GM21723 (cell line): ENCODE measurements at regions not wholly inside any gene's neighbourhood (a gene's known extent, or its start where the extent isn't known, plus 50 kb on each side); places are given as distances from the start of the nearest gene placed in this dataset.
"Not testable (repeated sequence)": the region's sequence is repeated elsewhere in the genome, so short reads cannot be mapped to it uniquely, and the experiment has no call there.

Experiments used
- ATAC-seq: cut with Tn5 transposase; IDR thresholded peaks from one replicate; pipeline ENCODE4 v1.9.1; 2021; ENCODE audit warnings: mild to moderate bottlenecking, moderate library complexity; ENCODE audit not compliant: unreplicated experiment

- ATAC-seq: no peak
These were observed 133.0 kb upstream of the MYT1L start for GRCh38 chr2:2464094-2464493.

DNA sequence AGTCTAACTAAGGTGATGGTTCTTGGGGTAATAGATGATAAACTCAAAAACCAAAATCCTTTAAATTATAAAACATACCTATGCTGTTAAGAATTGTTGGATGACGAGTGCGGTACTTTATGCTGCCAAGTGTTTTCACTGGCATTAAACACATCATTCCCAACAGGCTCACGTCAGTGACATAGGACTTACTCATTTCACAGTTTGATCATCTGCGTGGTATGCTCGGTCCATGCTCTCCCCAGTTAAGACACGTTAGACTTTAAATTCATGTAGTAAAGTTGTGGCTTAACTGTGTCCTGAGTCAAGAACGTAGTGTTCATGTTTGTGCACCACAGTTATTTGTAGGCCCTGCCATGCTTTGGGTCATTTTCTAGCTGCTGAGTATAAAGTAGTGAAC, 125.6 kb upstream of the MYT1L start:
- no peak for ATAC-seq

- ATAC-seq: no peak
These were observed 124.1 kb upstream of the MYT1L start for GRCh38 chr2:2455151-2455550.

DNA sequence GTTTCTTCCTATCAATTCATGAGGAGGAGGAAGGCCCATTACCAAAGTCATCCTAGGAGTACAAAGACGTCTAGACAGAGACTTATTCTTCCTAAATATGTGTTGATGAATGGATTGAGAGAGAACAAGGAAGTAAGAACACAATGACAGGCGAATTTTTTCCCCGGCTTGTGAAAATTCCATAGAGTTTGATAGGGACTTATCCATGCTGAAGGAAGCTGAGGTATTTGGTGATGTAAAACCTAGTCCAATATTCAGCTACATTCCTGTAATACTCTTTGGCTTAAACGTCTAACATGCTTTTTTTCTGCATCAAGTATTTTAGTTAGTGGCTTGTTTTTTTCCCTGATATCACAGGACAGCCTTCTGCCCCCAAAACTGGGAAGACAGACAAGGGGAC, 121.9 kb upstream of the MYT1L start:
- no peak for ATAC-seq

- not testable (repeated sequence) for ATAC-seq
These were observed 120.2 kb upstream of the MYT1L start for GRCh38 chr2:2451275-2451674.

DNA sequence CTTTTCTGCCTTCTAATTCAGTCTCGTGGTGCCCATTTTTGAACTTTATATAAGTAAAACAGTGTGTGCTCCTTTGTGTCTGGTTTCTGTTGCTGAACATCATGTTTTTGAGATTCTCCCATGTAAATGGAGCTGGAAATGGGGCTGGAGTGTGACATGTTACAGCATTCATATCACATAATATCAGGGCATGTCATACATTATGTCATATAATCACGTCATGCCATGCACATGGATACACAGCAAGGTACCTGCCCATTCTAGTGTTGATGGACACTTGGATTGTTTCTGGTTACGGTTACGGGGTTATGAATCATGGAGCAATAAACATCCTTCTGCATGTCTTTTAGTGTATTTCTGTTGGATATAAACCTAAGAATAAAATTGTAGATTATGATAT, 117.1 kb upstream of the MYT1L start:
- no peak for ATAC-seq

GRCh38 chr2:2422621-2423020, 91.5 kb upstream of the MYT1L start:
- no peak for ATAC-seq

- ATAC-seq: no peak
These were observed 82.5 kb upstream of the MYT1L start for GRCh38 chr2:2413525-2413924.

DNA sequence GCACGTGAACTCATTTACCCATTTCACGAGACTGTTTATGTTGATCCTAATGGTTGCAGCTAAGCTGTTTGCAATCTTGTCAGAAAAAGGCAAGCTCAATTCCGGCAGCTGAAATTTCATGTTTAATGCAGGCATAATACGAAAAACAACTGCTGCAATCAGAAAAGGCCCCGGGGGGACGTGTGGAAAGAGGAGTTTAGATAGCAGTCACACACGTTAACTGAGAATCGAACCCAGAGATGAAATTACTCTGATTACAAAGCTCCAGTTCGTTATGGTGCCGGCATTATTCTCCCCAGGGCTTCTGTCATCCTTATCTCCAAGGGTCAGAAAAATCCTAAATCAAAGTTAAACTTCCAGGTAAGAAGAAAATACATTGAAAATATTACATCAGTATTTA, 79.9 kb upstream of the MYT1L start:
- no peak for ATAC-seq

DNA sequence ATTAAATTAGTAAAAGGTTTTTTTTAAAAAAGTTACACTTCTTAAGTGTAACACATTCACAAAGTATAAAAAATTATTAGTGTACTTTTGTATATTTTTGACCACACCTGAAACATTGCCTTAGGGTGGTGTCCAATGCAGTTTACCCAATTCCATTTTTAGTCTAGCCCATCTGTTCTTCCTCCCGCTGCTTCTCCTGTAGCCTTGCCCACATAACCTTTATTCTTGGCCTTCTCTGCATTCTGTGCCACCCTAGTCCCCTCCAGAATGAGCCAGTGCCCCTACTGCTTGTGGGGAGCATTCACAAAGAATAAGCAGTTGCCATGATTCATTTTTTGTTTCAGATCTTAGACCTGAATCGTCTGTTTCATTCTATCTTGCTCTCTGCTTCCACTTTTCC, 78.4 kb upstream of the MYT1L start:
- ATAC-seq: no peak

GRCh38 chr2:2405780-2406179, 74.7 kb upstream of the MYT1L start:
- no peak for ATAC-seq

- ATAC-seq: no peak
These were observed 69.4 kb upstream of the MYT1L start for GRCh38 chr2:2400286-2401038.

GRCh38 chr2:2399396-2399795, 68.3 kb upstream of the MYT1L start:
- ATAC-seq: no peak

GRCh38 chr2:2392332-2392731, 61.3 kb upstream of the MYT1L start:
- no peak for ATAC-seq

GRCh38 chr2:2389215-2389614, 58.1 kb upstream of the MYT1L start:
- no peak for ATAC-seq
